Kidney (tissue), 13 donors: ENCODE measurements at regions not wholly inside any gene's neighbourhood (a gene's known extent, or its start where the extent isn't known, plus 50 kb on each side); places are given as distances from the start of the nearest gene placed in this dataset.

Experiments
- DNase-seq, 5 donors: peaks; one replicate each; pipeline ENCODE4 v3.0.0-alpha.2; 2013 to 2020
- FAIRE-seq: peaks from 2 replicates; lab custom pipeline; 2012; peaks lifted over from hg19 to GRCh38; lab: Jason Lieb, UNC
- H3K27ac ChIP-seq, 2 donors: one replicate each; pipeline ENCODE4 v1.7.0; 2013; ENCODE audit warnings: low read depth in 2 of 2, low read length in 2 of 2, inconsistent platforms in 1 of 2
- H3K27me3 ChIP-seq: one replicate; pipeline ENCODE4 v1.7.1; 2013; ENCODE audit warnings: low read length, inconsistent platforms; ENCODE audit not compliant: control insufficient read depth, insufficient read depth
- H3K36me3 ChIP-seq, 3 donors: one replicate each; pipeline versions ENCODE4 v1.7.0 to v1.7.1; 2013; ENCODE audit warnings: low read length in 3 of 3, control low read depth in 1 of 3, inconsistent platforms in 1 of 3; ENCODE audit not compliant: insufficient read depth in 3 of 3, control insufficient read depth in 2 of 3
- H3K4me1 ChIP-seq, 3 donors: one replicate each; pipeline versions ENCODE4 v1.7.0 to v1.7.1; 2013; ENCODE audit warnings: low read length in 3 of 3, inconsistent platforms in 1 of 3, low read depth in 1 of 3; ENCODE audit not compliant: control insufficient read depth in 2 of 3, insufficient read depth in 2 of 3
- H3K4me3 ChIP-seq, 3 donors: one replicate each; pipeline versions ENCODE4 v1.7.0 to v1.8.1; 2013; ENCODE audit warnings: low read length in 3 of 3, control low read depth in 1 of 3, inconsistent platforms in 1 of 3
- H3K9ac ChIP-seq, 3 donors: one replicate each; pipeline versions ENCODE4 v1.7.0 to v1.7.1; 2013; ENCODE audit warnings: low read length in 3 of 3, control low read depth in 1 of 3, inconsistent platforms in 1 of 3
- H3K9me3 ChIP-seq, 3 donors: one replicate each; pipeline versions ENCODE4 v1.7.0 to v1.7.1; 2013; ENCODE audit warnings: low read length in 3 of 3, control low read depth in 1 of 3, inconsistent platforms in 1 of 3; ENCODE audit not compliant: control insufficient read depth in 2 of 3, insufficient read depth in 1 of 3
- CTCF ChIP-seq: IDR thresholded peaks from 3 replicates; pipeline ENCODE4 v1.5.1; 2012; ENCODE audit warnings: mild to moderate bottlenecking, moderate library complexity, borderline replicate concordance; ENCODE audit not compliant: insufficient read depth; ENCODE audit errors: extremely low read depth
- intact Hi-C: fragments of 100-400 bp; cut with DNase I; formaldehyde crosslinking; loops from one replicate; pipeline ENCODE4 v1.11.1; 2022
- donor health status: control.
- donor health status: control.
- donor health status: control.
- donor health status: control.
- donor health status: control.
- donor health status: DM: yes; HTN: yes; CAD: no.
- donor health status: Normal renal cell carcinoma (clear cell type).

- intact Hi-C loops: no loop called here
- no peaks in the 10 kb centered on the region for H3K36me3 ChIP-seq
- FAIRE-seq: no peak
- H3K27me3 ChIP-seq: no peaks in the 10 kb centered on the region
- H3K9me3 ChIP-seq: no peaks in the 10 kb centered on the region
- no peaks in the 10 kb centered on the region for H3K4me1 ChIP-seq
- H3K4me3 ChIP-seq: no peak overlapping the region
- H3K27ac ChIP-seq: no peak overlapping the region
- no peak for TF ChIP-seq CTCF
- DNase-seq: peak in 3 of 5 donors; percentile 47 to 66 (median 50)
- no peak overlapping the region for H3K9ac ChIP-seq
Observed at GRCh38 chr3:69665026-69665737, 74.1 kb upstream of the MITF start.

- Histone ChIP-seq H3K4me1 (no peaks in the 10 kb centered on the region), H3K36me3 (no peaks in the 10 kb centered on the region), H3K27me3 (no peaks in the 10 kb centered on the region), H3K9me3 (no peaks in the 10 kb centered on the region), H3K27ac (no peak overlapping the region), H3K4me3 (no peak overlapping the region), H3K9ac (no peak overlapping the region)
- no peak for TF ChIP-seq CTCF
- DNase-seq: peak in 1 of 5 donors; percentile 70
- intact Hi-C loops: no loop called here
- FAIRE-seq: no peak
Observed at GRCh38 chr3:69660631-69661030, 78.6 kb upstream of the MITF start.

- Histone ChIP-seq H3K4me3 (no peak overlapping the region), H3K27me3 (no peaks in the 10 kb centered on the region), H3K4me1 (no peaks in the 10 kb centered on the region), H3K27ac (no peak overlapping the region), H3K9me3 (no peaks in the 10 kb centered on the region), H3K9ac (no peak overlapping the region), H3K36me3 (no peaks in the 10 kb centered on the region)
- FAIRE-seq: no peak
- no peak for TF ChIP-seq CTCF
- intact Hi-C loops: no loop called here
- DNase-seq: peak in 3 of 5 donors; percentile 16 to 81 (median 39)
Observed at GRCh38 chr3:69659180-69659910, 79.9 kb upstream of the MITF start.
